ENCODE measurements at regions not wholly inside any gene's neighbourhood (a gene's known extent, or its start where the extent isn't known, plus 50 kb on each side); places are given as distances from the start of the nearest gene placed in this dataset.

GRCh38 chr10:109591601-109592000 is 331.7 kb downstream of the XPNPEP1 start:
- TF ChIP-seq, protein P1, sequence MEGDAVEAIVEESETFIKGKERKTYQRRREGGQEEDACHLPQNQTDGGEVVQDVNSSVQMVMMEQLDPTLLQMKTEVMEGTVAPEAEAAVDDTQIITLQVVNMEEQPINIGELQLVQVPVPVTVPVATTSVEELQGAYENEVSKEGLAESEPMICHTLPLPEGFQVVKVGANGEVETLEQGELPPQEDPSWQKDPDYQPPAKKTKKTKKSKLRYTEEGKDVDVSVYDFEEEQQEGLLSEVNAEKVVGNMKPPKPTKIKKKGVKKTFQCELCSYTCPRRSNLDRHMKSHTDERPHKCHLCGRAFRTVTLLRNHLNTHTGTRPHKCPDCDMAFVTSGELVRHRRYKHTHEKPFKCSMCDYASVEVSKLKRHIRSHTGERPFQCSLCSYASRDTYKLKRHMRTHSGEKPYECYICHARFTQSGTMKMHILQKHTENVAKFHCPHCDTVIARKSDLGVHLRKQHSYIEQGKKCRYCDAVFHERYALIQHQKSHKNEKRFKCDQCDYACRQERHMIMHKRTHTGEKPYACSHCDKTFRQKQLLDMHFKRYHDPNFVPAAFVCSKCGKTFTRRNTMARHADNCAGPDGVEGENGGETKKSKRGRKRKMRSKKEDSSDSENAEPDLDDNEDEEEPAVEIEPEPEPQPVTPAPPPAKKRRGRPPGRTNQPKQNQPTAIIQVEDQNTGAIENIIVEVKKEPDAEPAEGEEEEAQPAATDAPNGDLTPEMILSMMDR (IDR thresholded peaks at IDR 0.05) = no peak
- no peak for TF ChIP-seq POLR2A (IDR thresholded peaks at IDR 0.05)

All from uterus (tissue), 2 donors.